ENCODE measurements at regions not wholly inside any gene's neighbourhood (a gene's known extent, or its start where the extent isn't known, plus 50 kb on each side); places are given as distances from the start of the nearest gene placed in this dataset.

GRCh38 chr2:240277807-240278522, 137.5 kb upstream of the OTOS start:
- Histone ChIP-seq H3K4me3 (ENCODE audit: low read depth, low read length) (no peak overlapping the region), H2BK120ac (ENCODE audit: insufficient read depth, low read length, poor library complexity) (no peak overlapping the region), H4K8ac (ENCODE audit: low read depth, low read length) (no peak overlapping the region), H3K79me2 (ENCODE audit: control insufficient read depth, insufficient read depth, low read length, poor library complexity) (no peaks in the 10 kb centered on the region), H3K9ac (ENCODE audit: low read length) (no peak overlapping the region), H4K12ac (ENCODE audit: low read depth, low read length) (no peak overlapping the region), H3K14ac (ENCODE audit: low read length) (no peak overlapping the region), H4K91ac (ENCODE audit: low read depth, low read length) (no peak overlapping the region), H2BK12ac (ENCODE audit: low read length) (no peak overlapping the region), H3K4ac (ENCODE audit: low read depth, low read length) (no peak overlapping the region), H3K9me3 (ENCODE audit: insufficient read depth, low read depth, low read length) (peaks cover 2% of the 10 kb centered on the region), H3K4me2 (ENCODE audit: low read length) (no peak overlapping the region), H3K23ac (ENCODE audit: low read length) (no peak overlapping the region), H3K79me1 (ENCODE audit: low read length) (no peaks in the 10 kb centered on the region), H3K27me3 (ENCODE audit: insufficient read depth, low read length) (no peaks in the 10 kb centered on the region), H2BK5ac (ENCODE audit: low read depth, low read length, poor library complexity) (no peak overlapping the region), H3K36me3 (ENCODE audit: control insufficient read depth in 1 of 2, insufficient read depth in 2 of 2, low read length in 2 of 2) (no peaks in the 10 kb centered on the region), H2AFZ (ENCODE audit: insufficient read depth, low read length, poor library complexity) (no peak overlapping the region), H2AK5ac (ENCODE audit: low read length) (no peak overlapping the region), H3K27ac (ENCODE audit: low read depth, low read length) (no peak overlapping the region), H3K4me1 (ENCODE audit: control insufficient read depth in 1 of 2, insufficient read depth in 2 of 2, low read length in 2 of 2) (no peaks in the 10 kb centered on the region), H3K18ac (ENCODE audit: low read length) (no peak overlapping the region)
- WGBS (ENCODE audit: extremely low coverage, insufficient coverage, insufficient read length), result no CpG with 5 or more reads among the region's 3 CpGs
- DNase-seq, result no peak

- no peaks in the 10 kb centered on the region for H3K79me1 ChIP-seq (ENCODE audit: low read length)
- no peak overlapping the region for H3K4me3 ChIP-seq (ENCODE audit: low read depth, low read length)
- no peak overlapping the region for H4K12ac ChIP-seq (ENCODE audit: low read depth, low read length)
- no peak overlapping the region for H3K14ac ChIP-seq (ENCODE audit: low read length)
- no peak overlapping the region for H3K4ac ChIP-seq (ENCODE audit: low read depth, low read length)
- H3K23ac ChIP-seq (ENCODE audit: low read length), result no peak overlapping the region
- DNase-seq, result no peak
- H4K91ac ChIP-seq (ENCODE audit: low read depth, low read length), result no peak overlapping the region
- no peak overlapping the region for H3K9ac ChIP-seq (ENCODE audit: low read length)
- no peak overlapping the region for H3K27ac ChIP-seq (ENCODE audit: low read depth, low read length)
- no peak overlapping the region for H2BK12ac ChIP-seq (ENCODE audit: low read length)
- no peak overlapping the region for H2BK120ac ChIP-seq (ENCODE audit: insufficient read depth, low read length, poor library complexity)
- H2AK5ac ChIP-seq (ENCODE audit: low read length), result no peak overlapping the region
- no peak overlapping the region for H3K4me2 ChIP-seq (ENCODE audit: low read length)
- H3K9me3 ChIP-seq (ENCODE audit: insufficient read depth, low read depth, low read length), result peaks cover 2% of the 10 kb centered on the region
- no peak overlapping the region for H4K8ac ChIP-seq (ENCODE audit: low read depth, low read length)
- H3K18ac ChIP-seq (ENCODE audit: low read length), result no peak overlapping the region
- no peaks in the 10 kb centered on the region for H3K27me3 ChIP-seq (ENCODE audit: insufficient read depth, low read length)
- no peaks in the 10 kb centered on the region for H3K4me1 ChIP-seq (ENCODE audit: control insufficient read depth in 1 of 2, insufficient read depth in 2 of 2, low read length in 2 of 2)
- no peaks in the 10 kb centered on the region for H3K79me2 ChIP-seq (ENCODE audit: control insufficient read depth, insufficient read depth, low read length, poor library complexity)
- H2AFZ ChIP-seq (ENCODE audit: insufficient read depth, low read length, poor library complexity), result no peak overlapping the region
- no peaks in the 10 kb centered on the region for H3K36me3 ChIP-seq (ENCODE audit: control insufficient read depth in 1 of 2, insufficient read depth in 2 of 2, low read length in 2 of 2)
- H2BK5ac ChIP-seq (ENCODE audit: low read depth, low read length, poor library complexity), result no peak overlapping the region
Measured at GRCh38 chr2:240278661-240279060, 138.2 kb upstream of the OTOS start.

- H3K9ac ChIP-seq (ENCODE audit: low read length), result no peak overlapping the region
Measured at GRCh38 chr2:240280621-240281020, 140.2 kb upstream of the OTOS start.

GRCh38 chr2:240284503-240285259, 144.2 kb upstream of the OTOS start:
- H3K4me3 ChIP-seq (ENCODE audit: low read depth, low read length), result no peak overlapping the region
- H2BK5ac ChIP-seq (ENCODE audit: low read depth, low read length, poor library complexity), result no peak overlapping the region
- no peaks in the 10 kb centered on the region for H3K4me1 ChIP-seq (ENCODE audit: control insufficient read depth in 1 of 2, insufficient read depth in 2 of 2, low read length in 2 of 2)
- H3K79me2 ChIP-seq (ENCODE audit: control insufficient read depth, insufficient read depth, low read length, poor library complexity), result no peaks in the 10 kb centered on the region
- H4K8ac ChIP-seq (ENCODE audit: low read depth, low read length), result no peak overlapping the region
- no peak overlapping the region for H3K27ac ChIP-seq (ENCODE audit: low read depth, low read length)
- no peak overlapping the region for H3K23ac ChIP-seq (ENCODE audit: low read length)
- H3K36me3 ChIP-seq (ENCODE audit: control insufficient read depth in 1 of 2, insufficient read depth in 2 of 2, low read length in 2 of 2), result no peaks in the 10 kb centered on the region
- no peaks in the 10 kb centered on the region for H3K79me1 ChIP-seq (ENCODE audit: low read length)
- H2AFZ ChIP-seq (ENCODE audit: insufficient read depth, low read length, poor library complexity), result no peak overlapping the region
- no peak overlapping the region for H2AK5ac ChIP-seq (ENCODE audit: low read length)
- no peaks in the 10 kb centered on the region for H3K9me3 ChIP-seq (ENCODE audit: insufficient read depth, low read depth, low read length)
- no peak for DNase-seq
- H3K14ac ChIP-seq (ENCODE audit: low read length), result no peak overlapping the region
- H3K27me3 ChIP-seq (ENCODE audit: insufficient read depth, low read length), result no peaks in the 10 kb centered on the region
- no peak overlapping the region for H2BK120ac ChIP-seq (ENCODE audit: insufficient read depth, low read length, poor library complexity)
- H3K18ac ChIP-seq (ENCODE audit: low read length), result no peak overlapping the region
- no peak overlapping the region for H3K4me2 ChIP-seq (ENCODE audit: low read length)
- no CpG with 5 or more reads among the region's 13 CpGs for WGBS (ENCODE audit: extremely low coverage, insufficient coverage, insufficient read length)
- H4K12ac ChIP-seq (ENCODE audit: low read depth, low read length), result no peak overlapping the region
- no peak overlapping the region for H4K91ac ChIP-seq (ENCODE audit: low read depth, low read length)
- no peak overlapping the region for H3K9ac ChIP-seq (ENCODE audit: low read length)
- H3K4ac ChIP-seq (ENCODE audit: low read depth, low read length), result no peak overlapping the region
- no peak overlapping the region for H2BK12ac ChIP-seq (ENCODE audit: low read length)

More at GRCh38 chr2:240280621-240281020, 140.2 kb upstream of the OTOS start:
- no peak overlapping the region for H2AK5ac ChIP-seq (ENCODE audit: low read length)
- no peaks in the 10 kb centered on the region for H3K79me2 ChIP-seq (ENCODE audit: control insufficient read depth, insufficient read depth, low read length, poor library complexity)
- no peak overlapping the region for H4K12ac ChIP-seq (ENCODE audit: low read depth, low read length)
- no peak overlapping the region for H2AFZ ChIP-seq (ENCODE audit: insufficient read depth, low read length, poor library complexity)
- H3K4me1 ChIP-seq (ENCODE audit: control insufficient read depth in 1 of 2, insufficient read depth in 2 of 2, low read length in 2 of 2), result no peaks in the 10 kb centered on the region
- H3K14ac ChIP-seq (ENCODE audit: low read length), result no peak overlapping the region
- no CpG with 5 or more reads among the region's 2 CpGs for WGBS (ENCODE audit: extremely low coverage, insufficient coverage, insufficient read length)
- no peaks in the 10 kb centered on the region for H3K79me1 ChIP-seq (ENCODE audit: low read length)
- no peak overlapping the region for H3K4ac ChIP-seq (ENCODE audit: low read depth, low read length)
- DNase-seq, result no peak
- H3K4me2 ChIP-seq (ENCODE audit: low read length), result no peak overlapping the region
- no peak overlapping the region for H3K27ac ChIP-seq (ENCODE audit: low read depth, low read length)
- H3K27me3 ChIP-seq (ENCODE audit: insufficient read depth, low read length), result no peaks in the 10 kb centered on the region
- H3K9me3 ChIP-seq (ENCODE audit: insufficient read depth, low read depth, low read length), result peaks cover 2% of the 10 kb centered on the region
- no peak overlapping the region for H3K18ac ChIP-seq (ENCODE audit: low read length)
- no peak overlapping the region for H3K23ac ChIP-seq (ENCODE audit: low read length)
- H2BK12ac ChIP-seq (ENCODE audit: low read length), result no peak overlapping the region
- H4K8ac ChIP-seq (ENCODE audit: low read depth, low read length), result no peak overlapping the region
- no peak overlapping the region for H2BK120ac ChIP-seq (ENCODE audit: insufficient read depth, low read length, poor library complexity)
- no peak overlapping the region for H2BK5ac ChIP-seq (ENCODE audit: low read depth, low read length, poor library complexity)
- H4K91ac ChIP-seq (ENCODE audit: low read depth, low read length), result no peak overlapping the region
- H3K4me3 ChIP-seq (ENCODE audit: low read depth, low read length), result no peak overlapping the region
- no peaks in the 10 kb centered on the region for H3K36me3 ChIP-seq (ENCODE audit: control insufficient read depth in 1 of 2, insufficient read depth in 2 of 2, low read length in 2 of 2)
